ENCODE measurements at regions not wholly inside any gene's neighbourhood (a gene's known extent, or its start where the extent isn't known, plus 50 kb on each side); places are given as distances from the start of the nearest gene placed in this dataset.

DNA sequence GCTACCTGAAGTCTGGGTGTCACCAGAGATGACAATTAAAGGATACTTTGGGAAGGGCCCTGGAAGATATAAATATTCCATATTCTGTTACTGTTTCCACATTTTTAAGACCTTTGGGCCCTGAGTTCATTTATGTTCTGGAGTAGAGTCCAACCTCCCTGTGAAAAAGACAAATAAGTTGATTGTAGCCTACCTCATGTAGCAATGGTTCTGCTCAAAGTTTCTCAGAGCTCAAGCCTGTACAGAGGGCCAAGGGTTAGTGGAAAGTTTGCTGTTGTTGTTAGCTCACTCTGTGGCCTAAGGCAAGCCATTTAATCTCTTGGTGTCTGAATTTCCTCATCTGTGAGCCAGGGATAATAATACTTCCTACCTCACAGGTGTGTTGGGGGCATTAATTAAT, 284.7 kb upstream of the DDHD1 start:
- H2BK12ac ChIP-seq (ENCODE audit: low read length), result no peak overlapping the region
- H3K4me2 ChIP-seq (ENCODE audit: low read length), result no peak overlapping the region
- H3K36me3 ChIP-seq (ENCODE audit: control insufficient read depth in 1 of 2, insufficient read depth in 2 of 2, low read length in 2 of 2), result no peaks in the 10 kb centered on the region
- H2AK5ac ChIP-seq (ENCODE audit: low read length), result no peak overlapping the region
- H2AFZ ChIP-seq (ENCODE audit: insufficient read depth, low read length, poor library complexity), result no peak overlapping the region
- no peak overlapping the region for H3K14ac ChIP-seq (ENCODE audit: low read length)
- H3K23ac ChIP-seq (ENCODE audit: low read length), result no peak overlapping the region
- no peak for DNase-seq
- H3K4ac ChIP-seq (ENCODE audit: low read depth, low read length), result no peak overlapping the region
- no peak overlapping the region for H3K18ac ChIP-seq (ENCODE audit: low read length)
- H3K4me3 ChIP-seq (ENCODE audit: low read depth, low read length), result no peak overlapping the region
- no peak overlapping the region for H4K91ac ChIP-seq (ENCODE audit: low read depth, low read length)
- H4K12ac ChIP-seq (ENCODE audit: low read depth, low read length), result no peak overlapping the region
- no peak overlapping the region for H2BK5ac ChIP-seq (ENCODE audit: low read depth, low read length, poor library complexity)
- no peaks in the 10 kb centered on the region for H3K27me3 ChIP-seq (ENCODE audit: insufficient read depth, low read length)
- no peak overlapping the region for H3K27ac ChIP-seq (ENCODE audit: low read depth, low read length)
- H3K4me1 ChIP-seq (ENCODE audit: control insufficient read depth in 1 of 2, insufficient read depth in 2 of 2, low read length in 2 of 2), result no peaks in the 10 kb centered on the region
- H3K79me2 ChIP-seq (ENCODE audit: control insufficient read depth, insufficient read depth, low read length, poor library complexity), result no peaks in the 10 kb centered on the region
- no peaks in the 10 kb centered on the region for H3K79me1 ChIP-seq (ENCODE audit: low read length)
- no peak overlapping the region for H2BK120ac ChIP-seq (ENCODE audit: insufficient read depth, low read length, poor library complexity)
- no peaks in the 10 kb centered on the region for H3K9me3 ChIP-seq (ENCODE audit: insufficient read depth, low read depth, low read length)
- H4K8ac ChIP-seq (ENCODE audit: low read depth, low read length), result no peak overlapping the region
- no peak overlapping the region for H3K9ac ChIP-seq (ENCODE audit: low read length)

DNA sequence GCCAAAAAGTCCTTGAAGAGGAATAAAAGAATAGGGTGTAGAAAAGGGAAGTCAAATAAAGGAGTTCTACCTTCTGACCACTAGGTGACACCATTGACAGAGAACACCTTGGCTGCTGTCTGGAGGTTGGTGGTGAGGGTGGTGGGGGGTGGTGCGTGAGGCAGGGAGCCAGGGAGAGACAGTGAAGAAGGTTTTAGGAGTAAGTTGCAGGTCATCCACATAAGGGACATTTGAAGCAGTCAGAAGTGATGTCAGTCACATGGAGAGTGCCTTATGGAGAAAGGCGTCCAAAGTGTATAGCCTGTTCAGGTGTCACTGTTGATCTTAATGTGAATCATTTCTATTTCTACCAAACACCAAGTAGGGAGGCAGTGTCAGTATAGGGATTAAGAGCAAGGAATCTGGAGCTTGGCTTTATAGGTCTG, 279.3 kb upstream of the DDHD1 start:
- Histone ChIP-seq H3K4me1 (ENCODE audit: control insufficient read depth in 1 of 2, insufficient read depth in 2 of 2, low read length in 2 of 2) (no peaks in the 10 kb centered on the region), H4K8ac (ENCODE audit: low read depth, low read length) (no peak overlapping the region), H3K18ac (ENCODE audit: low read length) (no peak overlapping the region), H3K14ac (ENCODE audit: low read length) (no peak overlapping the region), H2BK120ac (ENCODE audit: insufficient read depth, low read length, poor library complexity) (no peak overlapping the region), H2AFZ (ENCODE audit: insufficient read depth, low read length, poor library complexity) (no peak overlapping the region), H2AK5ac (ENCODE audit: low read length) (no peak overlapping the region), H3K23ac (ENCODE audit: low read length) (no peak overlapping the region), H2BK5ac (ENCODE audit: low read depth, low read length, poor library complexity) (no peak overlapping the region), H3K27ac (ENCODE audit: low read depth, low read length) (no peak overlapping the region), H3K4me2 (ENCODE audit: low read length) (no peak overlapping the region), H4K91ac (ENCODE audit: low read depth, low read length) (no peak overlapping the region), H3K27me3 (ENCODE audit: insufficient read depth, low read length) (no peaks in the 10 kb centered on the region), H3K4ac (ENCODE audit: low read depth, low read length) (no peak overlapping the region), H3K4me3 (ENCODE audit: low read depth, low read length) (no peak overlapping the region), H3K36me3 (ENCODE audit: control insufficient read depth in 1 of 2, insufficient read depth in 2 of 2, low read length in 2 of 2) (no peaks in the 10 kb centered on the region), H3K9ac (ENCODE audit: low read length) (no peak overlapping the region), H4K12ac (ENCODE audit: low read depth, low read length) (no peak overlapping the region), H3K9me3 (ENCODE audit: insufficient read depth, low read depth, low read length) (no peaks in the 10 kb centered on the region), H3K79me1 (ENCODE audit: low read length) (no peaks in the 10 kb centered on the region), H3K79me2 (ENCODE audit: control insufficient read depth, insufficient read depth, low read length, poor library complexity) (no peaks in the 10 kb centered on the region), H2BK12ac (ENCODE audit: low read length) (no peak overlapping the region)
- WGBS (ENCODE audit: extremely low coverage, insufficient coverage, insufficient read length), result no CpG with 5 or more reads among the region's 2 CpGs
- DNase-seq, result peak in 1 of 2 donors; percentile 50

DNA sequence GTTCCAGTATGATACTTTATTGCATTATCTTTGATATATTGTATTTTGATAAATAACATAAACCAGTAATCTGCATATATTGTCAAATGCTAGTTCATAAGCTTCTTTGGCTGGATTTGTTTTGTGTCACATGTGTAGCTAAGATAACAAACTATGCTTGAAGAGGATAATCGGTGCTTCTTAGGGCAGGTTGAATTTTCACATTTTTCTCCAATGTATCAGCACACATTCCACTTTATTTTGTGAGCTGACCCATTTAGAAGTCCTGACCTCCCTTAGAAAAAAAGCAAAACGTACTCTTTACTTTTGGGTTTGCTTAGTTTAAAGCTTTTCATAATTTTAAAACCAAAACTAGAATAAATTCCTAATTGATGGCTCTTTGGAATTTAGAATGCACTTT, 277.7 kb upstream of the DDHD1 start:
- no peaks in the 10 kb centered on the region for H3K9me3 ChIP-seq (ENCODE audit: insufficient read depth, low read depth, low read length)
- no peak overlapping the region for H2AFZ ChIP-seq (ENCODE audit: insufficient read depth, low read length, poor library complexity)
- H2BK12ac ChIP-seq (ENCODE audit: low read length), result no peak overlapping the region
- H3K14ac ChIP-seq (ENCODE audit: low read length), result no peak overlapping the region
- H3K9ac ChIP-seq (ENCODE audit: low read length), result no peak overlapping the region
- H4K12ac ChIP-seq (ENCODE audit: low read depth, low read length), result no peak overlapping the region
- no CpG with 5 or more reads among the region's 2 CpGs for WGBS (ENCODE audit: extremely low coverage, insufficient coverage, insufficient read length)
- no peak overlapping the region for H2BK5ac ChIP-seq (ENCODE audit: low read depth, low read length, poor library complexity)
- DNase-seq, result peak in 1 of 2 donors; percentile 58
- no peaks in the 10 kb centered on the region for H3K36me3 ChIP-seq (ENCODE audit: control insufficient read depth in 1 of 2, insufficient read depth in 2 of 2, low read length in 2 of 2)
- no peak overlapping the region for H3K27ac ChIP-seq (ENCODE audit: low read depth, low read length)
- no peak overlapping the region for H3K4me2 ChIP-seq (ENCODE audit: low read length)
- H3K4me3 ChIP-seq (ENCODE audit: low read depth, low read length), result no peak overlapping the region
- no peaks in the 10 kb centered on the region for H3K79me2 ChIP-seq (ENCODE audit: control insufficient read depth, insufficient read depth, low read length, poor library complexity)
- no peaks in the 10 kb centered on the region for H3K79me1 ChIP-seq (ENCODE audit: low read length)
- H4K8ac ChIP-seq (ENCODE audit: low read depth, low read length), result no peak overlapping the region
- H2BK120ac ChIP-seq (ENCODE audit: insufficient read depth, low read length, poor library complexity), result no peak overlapping the region
- no peak overlapping the region for H4K91ac ChIP-seq (ENCODE audit: low read depth, low read length)
- H2AK5ac ChIP-seq (ENCODE audit: low read length), result no peak overlapping the region
- no peak overlapping the region for H3K4ac ChIP-seq (ENCODE audit: low read depth, low read length)
- H3K27me3 ChIP-seq (ENCODE audit: insufficient read depth, low read length), result no peaks in the 10 kb centered on the region
- no peaks in the 10 kb centered on the region for H3K4me1 ChIP-seq (ENCODE audit: control insufficient read depth in 1 of 2, insufficient read depth in 2 of 2, low read length in 2 of 2)
- no peak overlapping the region for H3K23ac ChIP-seq (ENCODE audit: low read length)
- H3K18ac ChIP-seq (ENCODE audit: low read length), result no peak overlapping the region

DNA sequence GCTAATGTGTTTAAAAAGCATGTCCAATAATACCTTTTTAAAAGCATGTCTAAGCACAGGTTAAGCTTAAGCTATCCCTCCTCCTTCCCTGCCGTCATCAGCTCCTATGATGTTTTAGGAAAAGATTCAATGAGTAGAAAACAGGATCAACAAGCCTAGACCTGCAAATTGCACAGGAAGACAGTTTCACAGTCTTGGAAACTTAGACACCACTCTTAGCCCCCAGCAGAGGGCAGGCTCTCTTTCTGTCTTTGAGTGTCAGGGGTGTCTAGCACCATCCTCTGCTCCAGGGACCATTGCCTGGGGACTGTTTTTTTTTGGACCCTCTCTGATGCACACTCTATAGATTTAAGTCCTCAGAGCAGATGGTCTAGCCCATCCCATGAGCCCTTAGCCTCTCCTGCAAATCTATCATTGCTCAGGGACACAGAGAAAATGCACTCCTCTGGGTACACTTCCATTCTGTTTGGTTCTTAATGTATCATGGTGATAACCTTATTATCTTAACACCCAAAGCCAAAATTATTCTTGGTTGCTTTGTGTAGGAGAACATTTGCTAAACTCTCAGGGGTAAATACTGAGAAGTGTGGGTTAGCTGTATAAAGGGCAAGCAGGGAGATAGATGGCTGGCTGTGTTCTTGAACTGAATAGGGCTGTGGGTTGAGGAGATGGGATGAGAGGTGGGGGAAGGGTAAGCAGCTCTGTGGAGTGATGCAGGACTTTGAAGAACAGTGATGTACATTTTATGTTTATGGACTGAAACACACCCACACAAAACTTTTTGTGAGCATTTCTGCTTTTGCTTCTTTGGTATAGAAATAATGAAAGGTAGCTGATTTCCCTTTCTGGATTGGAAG, 259.9 kb upstream of the DDHD1 start:
- Histone ChIP-seq H3K27ac (ENCODE audit: low read depth, low read length) (no peak overlapping the region), H3K4me3 (ENCODE audit: low read depth, low read length) (no peak overlapping the region), H3K4me1 (ENCODE audit: control insufficient read depth in 1 of 2, insufficient read depth in 2 of 2, low read length in 2 of 2) (no peaks in the 10 kb centered on the region), H3K14ac (ENCODE audit: low read length) (no peak overlapping the region), H3K18ac (ENCODE audit: low read length) (no peak overlapping the region), H4K8ac (ENCODE audit: low read depth, low read length) (no peak overlapping the region), H2BK5ac (ENCODE audit: low read depth, low read length, poor library complexity) (no peak overlapping the region), H4K12ac (ENCODE audit: low read depth, low read length) (no peak overlapping the region), H4K91ac (ENCODE audit: low read depth, low read length) (no peak overlapping the region), H3K36me3 (ENCODE audit: control insufficient read depth in 1 of 2, insufficient read depth in 2 of 2, low read length in 2 of 2) (no peaks in the 10 kb centered on the region), H3K4ac (ENCODE audit: low read depth, low read length) (no peak overlapping the region), H3K79me2 (ENCODE audit: control insufficient read depth, insufficient read depth, low read length, poor library complexity) (no peaks in the 10 kb centered on the region), H3K9ac (ENCODE audit: low read length) (no peak overlapping the region), H3K9me3 (ENCODE audit: insufficient read depth, low read depth, low read length) (no peaks in the 10 kb centered on the region), H3K23ac (ENCODE audit: low read length) (no peak overlapping the region), H3K4me2 (ENCODE audit: low read length) (no peak overlapping the region), H3K79me1 (ENCODE audit: low read length) (no peaks in the 10 kb centered on the region), H2BK120ac (ENCODE audit: insufficient read depth, low read length, poor library complexity) (no peak overlapping the region), H2AFZ (ENCODE audit: insufficient read depth, low read length, poor library complexity) (no peak overlapping the region), H3K27me3 (ENCODE audit: insufficient read depth, low read length) (no peaks in the 10 kb centered on the region), H2BK12ac (ENCODE audit: low read length) (no peak overlapping the region), H2AK5ac (ENCODE audit: low read length) (no peak overlapping the region)
- WGBS (ENCODE audit: extremely low coverage, insufficient coverage, insufficient read length), result no CpG with 5 or more reads among the region's 1 CpG
- DNase-seq, result peak in 1 of 2 donors; percentile 47
